ENCODE measurements at regions not wholly inside any gene's neighbourhood (a gene's known extent, or its start where the extent isn't known, plus 50 kb on each side); places are given as distances from the start of the nearest gene placed in this dataset.

DNA sequence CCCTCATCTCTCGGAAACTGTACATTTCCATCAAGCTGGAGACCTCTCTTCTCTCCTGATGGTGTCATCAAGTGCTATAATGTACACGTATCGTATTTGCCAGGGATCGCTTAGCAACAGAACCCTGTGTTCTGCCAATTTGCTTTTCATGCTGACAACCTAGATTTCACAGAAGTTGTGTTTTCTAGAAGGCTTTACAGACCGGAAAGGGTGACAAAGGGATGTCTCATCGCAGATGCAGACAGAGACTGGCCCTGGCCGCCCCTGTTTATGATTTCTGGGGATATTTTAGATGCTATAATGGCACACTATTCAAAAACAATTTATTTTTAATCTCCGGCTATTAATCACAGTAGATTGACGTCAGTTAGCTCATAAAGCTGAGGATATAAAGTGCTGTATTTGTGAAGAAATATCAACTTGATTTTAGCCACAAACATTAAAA lies 291.4 kb downstream of the IRS2 start:
- no peak overlapping the region for H3K27ac ChIP-seq (ENCODE audit: low read length)
- DNase-seq, result no peak
- H3K4me1 ChIP-seq (ENCODE audit: control insufficient read depth, insufficient read depth, low read length), result no peaks in the 10 kb centered on the region
- H3K36me3 ChIP-seq (ENCODE audit: control insufficient read depth, insufficient read depth, low read length), result no peaks in the 10 kb centered on the region
- no peaks in the 10 kb centered on the region for H3K9me3 ChIP-seq (ENCODE audit: control insufficient read depth, low read depth, low read length)
- no peak overlapping the region for H3K4me3 ChIP-seq (ENCODE audit: low read length)
- WGBS (ENCODE audit: insufficient coverage, low lambda C conversion rate), result 68% methylated on average over 3 of the region's 9 CpGs
- no peaks in the 10 kb centered on the region for H3K27me3 ChIP-seq (ENCODE audit: control insufficient read depth, insufficient read depth, low read length)

DNA sequence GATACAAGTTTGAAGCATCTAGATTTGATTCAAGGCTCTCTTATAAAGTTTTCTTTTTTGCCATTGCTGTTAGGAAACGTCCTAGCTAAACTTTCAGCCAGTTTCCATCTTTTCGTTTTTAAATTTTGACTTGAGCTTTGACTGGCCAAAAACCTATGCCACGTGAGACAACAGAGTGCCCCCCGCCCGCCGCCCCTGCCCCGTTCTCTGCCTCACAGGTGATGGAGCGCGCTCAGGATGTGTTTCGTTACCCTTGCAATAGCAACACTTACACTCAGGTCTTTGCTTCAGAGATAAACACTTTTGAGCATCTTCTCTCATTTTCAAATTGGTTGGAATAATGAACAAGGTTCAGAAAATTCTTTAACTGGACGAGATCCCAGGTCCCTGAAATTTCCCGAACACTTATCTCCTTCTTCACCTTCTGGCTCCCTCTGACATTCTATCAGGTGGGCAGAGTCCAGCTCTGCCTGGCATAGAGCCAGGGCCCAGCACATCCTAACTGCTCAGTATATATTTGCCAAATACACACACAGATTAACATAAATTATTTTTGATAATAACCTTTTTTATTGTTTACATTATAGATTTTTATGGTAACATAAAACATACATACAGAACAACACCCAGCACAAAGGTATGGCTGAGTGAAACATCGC lies 301.1 kb downstream of the IRS2 start:
- Histone ChIP-seq H3K27me3 (ENCODE audit: control insufficient read depth, insufficient read depth, low read length) (no peaks in the 10 kb centered on the region), H3K36me3 (ENCODE audit: control insufficient read depth, insufficient read depth, low read length) (no peaks in the 10 kb centered on the region), H3K9me3 (ENCODE audit: control insufficient read depth, low read depth, low read length) (peaks cover 12% of the 10 kb centered on the region), H3K27ac (ENCODE audit: low read length) (no peak overlapping the region), H3K4me3 (ENCODE audit: low read length) (no peak overlapping the region), H3K4me1 (ENCODE audit: control insufficient read depth, insufficient read depth, low read length) (peaks cover 9% of the 10 kb centered on the region)
- peak; percentile 56 to 74 for DNase-seq
- WGBS (ENCODE audit: insufficient coverage, low lambda C conversion rate), result 79% methylated on average over 5 of the region's 13 CpGs

DNA sequence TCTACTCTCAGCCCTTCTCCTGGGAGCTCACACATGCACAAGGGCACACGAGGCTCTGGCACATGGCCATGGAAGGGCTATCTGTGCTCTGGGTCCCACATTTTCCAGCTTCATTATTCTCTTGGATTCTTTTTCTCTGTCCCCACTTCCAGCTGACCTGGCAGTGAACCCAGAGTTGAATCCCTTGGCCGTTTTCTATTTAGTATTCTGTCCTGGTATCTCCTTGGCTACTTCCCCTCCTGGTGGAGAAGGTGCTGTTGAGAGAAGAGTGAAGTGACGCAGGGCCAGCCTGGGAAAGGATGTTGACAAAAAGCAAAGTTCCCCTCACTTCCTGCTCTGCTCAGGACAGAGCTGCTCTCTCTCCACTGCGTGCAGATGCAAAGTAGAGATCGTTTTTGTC lies 303.1 kb downstream of the IRS2 start:
- Histone ChIP-seq H3K36me3 (ENCODE audit: control insufficient read depth, insufficient read depth, low read length) (no peaks in the 10 kb centered on the region), H3K9me3 (ENCODE audit: control insufficient read depth, low read depth, low read length) (peaks cover 9% of the 10 kb centered on the region), H3K27ac (ENCODE audit: low read length) (no peak overlapping the region), H3K4me1 (ENCODE audit: control insufficient read depth, insufficient read depth, low read length) (peaks cover 18% of the 10 kb centered on the region), H3K4me3 (ENCODE audit: low read length) (no peak overlapping the region), H3K27me3 (ENCODE audit: control insufficient read depth, insufficient read depth, low read length) (no peaks in the 10 kb centered on the region)
- no peak for DNase-seq
- 60% methylated on average over 1 of the region's 5 CpGs for WGBS (ENCODE audit: insufficient coverage, low lambda C conversion rate)

DNA sequence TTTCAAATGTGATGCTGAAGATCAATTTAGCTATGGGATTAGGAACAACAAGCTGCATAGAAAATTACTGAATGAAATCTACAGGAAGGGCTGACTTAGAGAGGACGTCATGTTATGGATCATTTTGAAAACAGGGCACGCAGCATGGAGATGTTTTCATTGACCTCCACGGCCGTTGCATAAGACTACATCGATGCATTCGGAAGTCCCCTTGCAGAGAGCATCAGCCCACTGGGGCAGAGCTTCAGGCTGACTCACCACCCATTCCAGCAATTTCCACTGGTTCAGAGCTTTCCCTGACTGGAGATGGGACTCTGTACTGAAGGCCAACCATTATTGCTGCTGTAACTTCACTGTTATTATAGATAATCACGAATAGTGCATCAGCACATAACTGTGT lies 305.3 kb downstream of the IRS2 start:
- H3K27ac ChIP-seq (ENCODE audit: low read length), result peak overlapping the region; percentile 73
- WGBS (ENCODE audit: insufficient coverage, low lambda C conversion rate), result 51% methylated on average over 2 of the region's 7 CpGs
- no peaks in the 10 kb centered on the region for H3K27me3 ChIP-seq (ENCODE audit: control insufficient read depth, insufficient read depth, low read length)
- peaks cover 18% of the 10 kb centered on the region for H3K4me1 ChIP-seq (ENCODE audit: control insufficient read depth, insufficient read depth, low read length)
- H3K36me3 ChIP-seq (ENCODE audit: control insufficient read depth, insufficient read depth, low read length), result no peaks in the 10 kb centered on the region
- peaks cover 9% of the 10 kb centered on the region for H3K9me3 ChIP-seq (ENCODE audit: control insufficient read depth, low read depth, low read length)
- no peak overlapping the region for H3K4me3 ChIP-seq (ENCODE audit: low read length)
- DNase-seq, result peak; percentile 79 to 86

DNA sequence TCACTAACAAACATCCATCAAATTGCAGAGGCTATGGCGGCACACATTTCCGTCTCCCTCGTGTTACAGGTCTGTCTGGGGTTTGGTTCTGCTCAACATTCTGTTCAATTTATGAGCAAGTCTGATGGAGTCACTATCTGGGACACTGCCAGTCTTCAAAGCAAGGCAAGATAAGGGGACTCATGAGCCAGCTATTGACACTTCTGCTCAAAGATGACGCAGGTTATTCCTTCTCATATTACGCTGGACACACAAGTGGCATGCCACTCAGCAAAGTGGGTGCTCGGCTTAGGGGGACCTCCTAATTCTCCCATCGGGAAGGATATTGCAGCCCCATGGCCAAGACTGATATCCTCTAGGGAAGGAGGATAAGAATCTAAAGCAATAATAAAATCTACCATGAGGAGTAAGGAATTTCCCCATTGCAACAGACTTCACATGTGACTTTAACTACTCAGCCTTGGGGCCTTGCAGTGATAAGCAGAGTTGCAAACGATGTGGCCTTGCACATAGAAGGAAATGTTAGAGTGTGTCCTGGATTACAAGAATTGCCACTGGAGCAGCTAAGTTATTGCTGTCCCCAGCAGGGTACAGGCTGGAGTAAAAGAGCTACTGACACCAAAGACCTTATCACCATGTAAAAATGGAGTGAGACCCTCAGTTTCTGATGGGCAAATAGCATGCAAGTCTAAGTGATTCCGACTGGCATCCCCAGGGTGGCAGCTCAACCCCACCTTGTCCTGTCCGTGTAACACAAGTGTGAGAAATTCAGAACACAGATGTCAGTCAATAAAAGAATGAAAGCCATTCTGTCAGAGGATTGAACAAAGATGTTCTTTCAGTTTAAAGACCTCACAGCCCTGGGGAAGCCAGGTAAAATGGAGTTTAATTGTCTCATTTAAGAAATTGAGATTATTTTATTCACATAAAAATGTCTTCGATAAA lies 306.1 kb downstream of the IRS2 start:
- Histone ChIP-seq H3K36me3 (ENCODE audit: control insufficient read depth, insufficient read depth, low read length) (no peaks in the 10 kb centered on the region), H3K9me3 (ENCODE audit: control insufficient read depth, low read depth, low read length) (peaks cover 9% of the 10 kb centered on the region), H3K4me3 (ENCODE audit: low read length) (no peak overlapping the region), H3K4me1 (ENCODE audit: control insufficient read depth, insufficient read depth, low read length) (peaks cover 18% of the 10 kb centered on the region), H3K27ac (ENCODE audit: low read length) (peak overlapping the region; percentile 73), H3K27me3 (ENCODE audit: control insufficient read depth, insufficient read depth, low read length) (no peaks in the 10 kb centered on the region)
- WGBS (ENCODE audit: insufficient coverage, low lambda C conversion rate), result 83% methylated on average over 1 of the region's 11 CpGs
- peak; percentile 86 to 94 for DNase-seq

DNA sequence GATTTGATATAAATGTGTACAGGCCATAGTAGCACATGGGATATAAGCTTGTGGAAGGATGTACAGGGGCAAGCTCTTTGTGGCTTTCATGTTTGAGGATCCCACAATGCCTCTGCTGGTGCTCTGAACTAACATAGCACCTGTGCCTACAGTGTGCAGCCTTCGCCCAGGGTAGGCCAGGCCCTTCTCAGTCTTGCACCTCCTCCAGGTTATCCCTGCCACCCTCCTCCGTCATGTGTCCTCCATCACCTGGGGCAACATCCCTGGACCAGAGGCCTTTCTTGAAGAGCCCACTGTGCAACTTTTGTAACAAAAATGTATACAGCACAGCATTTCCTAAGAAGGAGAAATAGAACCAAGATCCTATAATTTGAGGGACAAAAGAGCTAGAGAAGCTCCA lies 306.8 kb downstream of the IRS2 start:
- H3K9me3 ChIP-seq (ENCODE audit: control insufficient read depth, low read depth, low read length), result peaks cover 9% of the 10 kb centered on the region
- H3K4me1 ChIP-seq (ENCODE audit: control insufficient read depth, insufficient read depth, low read length), result peaks cover 18% of the 10 kb centered on the region
- 100% methylated on average over 1 of the region's 2 CpGs for WGBS (ENCODE audit: insufficient coverage, low lambda C conversion rate)
- H3K4me3 ChIP-seq (ENCODE audit: low read length), result no peak overlapping the region
- no peak for DNase-seq
- H3K27ac ChIP-seq (ENCODE audit: low read length), result peak overlapping the region; percentile 73
- no peaks in the 10 kb centered on the region for H3K36me3 ChIP-seq (ENCODE audit: control insufficient read depth, insufficient read depth, low read length)
- no peaks in the 10 kb centered on the region for H3K27me3 ChIP-seq (ENCODE audit: control insufficient read depth, insufficient read depth, low read length)

DNA sequence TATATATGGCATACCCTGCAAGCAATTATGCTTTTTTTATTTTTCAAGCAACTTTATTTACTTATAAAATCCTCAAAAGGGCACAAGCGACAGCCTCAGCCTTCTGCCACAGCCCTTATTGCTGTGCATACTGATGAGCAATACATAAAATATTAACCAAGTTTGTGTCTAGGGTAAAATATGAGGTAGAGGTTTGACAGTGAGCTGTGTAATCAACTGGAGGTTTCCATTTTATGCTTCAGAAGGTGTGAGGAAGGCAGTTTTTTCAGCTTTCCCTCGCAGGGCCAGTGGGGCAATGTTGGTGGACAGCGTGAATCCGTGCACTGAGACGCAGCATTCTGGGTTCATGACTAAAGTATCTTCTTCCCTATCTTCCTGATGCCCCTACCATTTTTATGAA lies 310.4 kb downstream of the IRS2 start:
- Histone ChIP-seq H3K36me3 (ENCODE audit: control insufficient read depth, insufficient read depth, low read length) (no peaks in the 10 kb centered on the region), H3K4me3 (ENCODE audit: low read length) (no peak overlapping the region), H3K4me1 (ENCODE audit: control insufficient read depth, insufficient read depth, low read length) (peaks cover 15% of the 10 kb centered on the region), H3K27ac (ENCODE audit: low read length) (no peak overlapping the region), H3K27me3 (ENCODE audit: control insufficient read depth, insufficient read depth, low read length) (no peaks in the 10 kb centered on the region), H3K9me3 (ENCODE audit: control insufficient read depth, low read depth, low read length) (no peaks in the 10 kb centered on the region)
- DNase-seq, result no peak
- WGBS (ENCODE audit: insufficient coverage, low lambda C conversion rate), result 100% methylated on average over 1 of the region's 5 CpGs

DNA sequence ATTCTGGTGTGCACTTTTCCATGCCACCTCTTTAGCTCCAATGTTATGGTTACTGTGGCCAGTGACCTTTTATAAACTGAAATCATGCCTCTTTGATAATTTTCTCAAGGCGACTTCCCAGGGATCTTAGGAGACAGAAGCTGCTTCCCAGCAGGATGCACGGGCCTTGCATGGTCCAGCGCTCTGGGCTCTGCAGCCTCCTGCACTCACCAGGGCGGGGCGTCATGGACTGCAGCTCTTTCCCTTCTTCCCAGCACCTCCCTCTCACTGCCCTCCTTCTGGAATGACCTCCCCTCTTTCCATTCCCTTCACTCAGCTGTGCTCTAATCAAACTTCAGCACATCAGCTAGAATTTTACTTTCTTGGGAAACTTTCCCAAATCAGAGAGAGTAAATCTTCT lies 318.3 kb downstream of the IRS2 start:
- no peaks in the 10 kb centered on the region for H3K27me3 ChIP-seq (ENCODE audit: control insufficient read depth, insufficient read depth, low read length)
- H3K36me3 ChIP-seq (ENCODE audit: control insufficient read depth, insufficient read depth, low read length), result no peaks in the 10 kb centered on the region
- no CpG with 5 or more reads among the region's 5 CpGs for WGBS (ENCODE audit: insufficient coverage, low lambda C conversion rate)
- H3K4me3 ChIP-seq (ENCODE audit: low read length), result no peak overlapping the region
- peaks cover 6% of the 10 kb centered on the region for H3K9me3 ChIP-seq (ENCODE audit: control insufficient read depth, low read depth, low read length)
- H3K27ac ChIP-seq (ENCODE audit: low read length), result no peak overlapping the region
- no peak for DNase-seq
- no peaks in the 10 kb centered on the region for H3K4me1 ChIP-seq (ENCODE audit: control insufficient read depth, insufficient read depth, low read length)

DNA sequence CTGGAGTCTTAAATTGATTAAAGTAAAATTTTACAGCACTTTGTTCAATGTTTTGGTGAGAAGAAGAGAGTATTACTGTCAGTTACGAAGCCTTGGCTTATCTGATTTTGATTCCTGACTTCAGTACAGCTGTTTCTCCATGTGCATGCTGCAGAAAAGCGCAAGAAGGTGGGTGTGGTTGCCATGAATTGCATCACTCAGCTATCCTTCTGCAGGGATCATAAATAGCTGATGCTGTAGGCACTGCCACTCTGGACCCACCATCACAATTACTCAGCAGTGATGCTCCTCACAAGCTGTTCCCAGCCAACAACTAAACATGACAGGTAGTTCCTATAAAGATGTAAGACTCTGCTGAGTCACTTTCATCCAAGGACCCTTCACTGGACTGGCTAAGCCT lies 321.2 kb downstream of the IRS2 start:
- no peak for DNase-seq
- Histone ChIP-seq H3K4me3 (ENCODE audit: low read length) (no peak overlapping the region), H3K4me1 (ENCODE audit: control insufficient read depth, insufficient read depth, low read length) (no peaks in the 10 kb centered on the region), H3K9me3 (ENCODE audit: control insufficient read depth, low read depth, low read length) (peaks cover 17% of the 10 kb centered on the region), H3K36me3 (ENCODE audit: control insufficient read depth, insufficient read depth, low read length) (no peaks in the 10 kb centered on the region), H3K27me3 (ENCODE audit: control insufficient read depth, insufficient read depth, low read length) (no peaks in the 10 kb centered on the region), H3K27ac (ENCODE audit: low read length) (no peak overlapping the region)
- WGBS (ENCODE audit: insufficient coverage, low lambda C conversion rate), result no CpG with 5 or more reads among the region's 2 CpGs

DNA sequence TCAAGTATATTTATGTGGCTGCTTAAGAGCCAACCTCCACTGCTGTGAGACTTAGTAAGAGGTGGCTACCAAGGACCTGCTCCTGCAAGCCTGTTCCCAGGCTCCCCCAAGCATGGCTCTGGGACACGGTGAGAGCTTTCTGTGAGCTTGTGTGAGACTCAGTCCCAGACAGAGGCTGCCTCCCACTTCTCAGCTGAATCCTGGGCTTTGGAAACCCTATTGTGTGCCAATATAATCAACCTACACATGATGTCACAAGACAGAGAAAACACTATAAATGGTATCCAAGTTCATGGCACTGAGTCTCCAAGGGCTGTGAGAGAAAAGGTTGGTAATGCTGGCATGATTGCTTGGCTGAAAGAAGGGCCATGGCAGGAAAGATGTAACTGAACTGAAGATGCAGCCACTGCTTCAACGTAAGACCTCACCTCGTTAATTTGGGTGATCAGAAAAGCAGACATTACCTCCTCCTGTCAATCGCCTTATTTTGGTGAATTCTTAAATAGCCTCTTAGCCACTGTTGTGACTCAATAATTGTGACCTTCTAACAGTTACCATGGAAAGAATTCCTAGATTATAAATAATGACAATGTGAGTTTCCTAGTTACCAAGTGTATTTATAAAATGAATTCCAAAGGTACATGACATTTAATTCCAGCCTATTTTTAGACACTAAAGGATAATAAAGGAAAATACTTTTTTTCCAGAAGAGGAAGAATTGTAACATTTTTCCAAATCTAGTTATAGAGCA lies 332.0 kb downstream of the IRS2 start:
- no peak for DNase-seq
- no peaks in the 10 kb centered on the region for H3K4me1 ChIP-seq (ENCODE audit: control insufficient read depth, insufficient read depth, low read length)
- no peak overlapping the region for H3K4me3 ChIP-seq (ENCODE audit: low read length)
- no CpG with 5 or more reads among the region's 4 CpGs for WGBS (ENCODE audit: insufficient coverage, low lambda C conversion rate)
- no peaks in the 10 kb centered on the region for H3K9me3 ChIP-seq (ENCODE audit: control insufficient read depth, low read depth, low read length)
- H3K27ac ChIP-seq (ENCODE audit: low read length), result no peak overlapping the region
- no peaks in the 10 kb centered on the region for H3K27me3 ChIP-seq (ENCODE audit: control insufficient read depth, insufficient read depth, low read length)
- H3K36me3 ChIP-seq (ENCODE audit: control insufficient read depth, insufficient read depth, low read length), result no peaks in the 10 kb centered on the region
